GM23338 (cell line): ENCODE measurements at regions not wholly inside any gene's neighbourhood (a gene's known extent, or its start where the extent isn't known, plus 50 kb on each side); places are given as distances from the start of the nearest gene placed in this dataset.

Experiments
- ATAC-seq: fragments of 200-7000 bp; cut with Tn5 transposase; 3 replicates; pipeline ENCODE4 v1.9.1; 2020
- DNase-seq: peaks from one replicate; pipeline ENCODE4 v3.0.0-alpha.2; 2015; ENCODE audit warnings: low spot score
- H2AFZ ChIP-seq: fragments of 200-600 bp; sonication (generic); 2 replicates; pipeline ENCODE4 v1.8.0; 2016; ENCODE audit warnings: antibody characterized with exemption, mild to moderate bottlenecking, moderate library complexity
- H3F3A ChIP-seq: fragments of 200-600 bp; sonication (generic); replicated peaks from 2 replicates; pipeline ENCODE4 v1.8.0; 2017; ENCODE audit warnings: antibody characterized with exemption, mixed run types, low read depth
- H3K27ac ChIP-seq: fragments of 200-600 bp; sonication (generic); 2 replicates; pipeline ENCODE4 v1.6.1; 2016; ENCODE audit warnings: low read depth
- H3K27me3 ChIP-seq: fragments of 200-600 bp; sonication (generic); 2 replicates; pipeline ENCODE4 v1.8.0; 2016; ENCODE audit warnings: mild to moderate bottlenecking, mixed run types, moderate library complexity; ENCODE audit not compliant: insufficient read depth
- H3K36me3 ChIP-seq: fragments of 200-600 bp; sonication (generic); 2 replicates; pipeline ENCODE4 v1.8.0; 2016; ENCODE audit warnings: mild to moderate bottlenecking; ENCODE audit not compliant: insufficient read depth
- H3K4me1 ChIP-seq: fragments of 200-600 bp; sonication (generic); 2 replicates; pipeline ENCODE4 v1.8.0; 2016; ENCODE audit warnings: mild to moderate bottlenecking, moderate library complexity; ENCODE audit not compliant: insufficient read depth
- H3K4me2 ChIP-seq: fragments of 200-600 bp; sonication (generic); 2 replicates; pipeline ENCODE4 v1.7.1; 2017; ENCODE audit warnings: mixed run types
- H3K4me3 ChIP-seq: fragments of 200-600 bp; sonication (generic); 2 replicates; pipeline ENCODE4 v1.6.1; 2016; ENCODE audit warnings: mixed run types
- H3K79me2 ChIP-seq: fragments of 200-600 bp; sonication (generic); replicated peaks from 2 replicates; pipeline ENCODE4 v1.8.0; 2017; ENCODE audit warnings: mild to moderate bottlenecking; ENCODE audit not compliant: insufficient read depth
- H3K9me2 ChIP-seq: fragments of 200-600 bp; sonication (generic); 2 replicates; pipeline ENCODE4 v1.8.0; 2017; ENCODE audit not compliant: insufficient read depth
- H4K20me1 ChIP-seq: fragments of 200-600 bp; sonication (generic); replicated peaks from 2 replicates; pipeline ENCODE4 v1.8.0; 2017; ENCODE audit warnings: mild to moderate bottlenecking; ENCODE audit not compliant: insufficient read depth
- H3K27ac Mint-ChIP-seq: 2 replicates; pipeline ENCODE4 v1.8.0; 2020; ENCODE audit warnings: inconsistent platforms, mild to moderate bottlenecking, moderate library complexity, mixed read lengths
- H3K27me3 Mint-ChIP-seq: 3 replicates; pipeline ENCODE4 v1.8.0; 2022; ENCODE audit warnings: low read depth, mild to moderate bottlenecking, moderate library complexity, mixed read lengths, inconsistent platforms; ENCODE audit not compliant: insufficient read depth, poor library complexity
- H3K36me3 Mint-ChIP-seq: 3 replicates; pipeline ENCODE4 v1.8.0; 2021; ENCODE audit warnings: low read depth, mild to moderate bottlenecking, inconsistent platforms, moderate library complexity, mixed read lengths
- H3K4me1 Mint-ChIP-seq: 3 replicates; pipeline ENCODE4 v1.8.0; 2020; ENCODE audit warnings: mild to moderate bottlenecking, inconsistent platforms, mixed read lengths
- H3K4me3 Mint-ChIP-seq: 3 replicates; pipeline ENCODE4 v1.8.0; 2021; ENCODE audit warnings: moderate library complexity, mild to moderate bottlenecking, inconsistent platforms, mixed read lengths
- H3K9me3 Mint-ChIP-seq: 3 replicates; pipeline ENCODE4 v1.8.0; 2020; ENCODE audit warnings: moderate library complexity, mild to moderate bottlenecking, inconsistent platforms, mixed read lengths
- EZH2 ChIP-seq: fragments of 200-600 bp; sonication (generic); IDR thresholded peaks from one replicate; pipeline ENCODE4 v1.8.0; 2017; ENCODE audit warnings: antibody characterized with exemption, mild to moderate bottlenecking, low read depth; ENCODE audit not compliant: unreplicated experiment
- EZH2phosphoT487 ChIP-seq: fragments of 200-600 bp; sonication (generic); IDR thresholded peaks from one replicate; pipeline ENCODE4 v1.8.1; 2018; ENCODE audit warnings: antibody characterized with exemption; ENCODE audit not compliant: unreplicated experiment
- JUNB ChIP-seq: IDR thresholded peaks from one replicate; pipeline ENCODE4 v1.6.1; 2016; ENCODE audit warnings: antibody characterized with exemption; ENCODE audit not compliant: unreplicated experiment
- NANOG ChIP-seq: IDR thresholded peaks from 2 replicates; pipeline ENCODE4 v1.6.1; 2016; ENCODE audit warnings: antibody characterized with exemption, borderline replicate concordance
- POLR2AphosphoS5 ChIP-seq: IDR thresholded peaks from 2 replicates; pipeline ENCODE4 v1.6.1; 2016; ENCODE audit warnings: antibody characterized with exemption, low read depth
- REST ChIP-seq: IDR thresholded peaks from one replicate; pipeline ENCODE4 v1.6.1; 2018; ENCODE audit warnings: antibody characterized with exemption; ENCODE audit not compliant: unreplicated experiment
- STAT1 ChIP-seq: IDR thresholded peaks from one replicate; pipeline ENCODE4 v1.6.1; 2016; ENCODE audit warnings: antibody characterized with exemption; ENCODE audit not compliant: unreplicated experiment
- ZNF114 ChIP-seq: fragments of 250-450 bp; sonication (Bioruptor Pico); IDR thresholded peaks from 2 replicates; pipeline ENCODE4 v1.5.0; 2020; ENCODE audit warnings: mild to moderate bottlenecking, moderate library complexity
- ZNF331 ChIP-seq: fragments of 250-450 bp; sonication (Bioruptor Pico); IDR thresholded peaks from 2 replicates; pipeline ENCODE4 v1.5.0; 2020; ENCODE audit warnings: low read depth, mild to moderate bottlenecking, moderate library complexity
- ZNF462 ChIP-seq: fragments of 250-450 bp; sonication (Bioruptor Pico); IDR thresholded peaks from 2 replicates; pipeline ENCODE4 v1.5.0; 2020; ENCODE audit warnings: mild to moderate bottlenecking, moderate library complexity
- TF ChIP-seq, protein P1 (sequence below), 2 experiments: fragments of 200-600 bp in 1 of 2; sonication (generic) in 1 of 2; conservative IDR thresholded peaks; 2 replicates each; pipeline versions ENCODE4 v1.5.1 to v1.6.1; 2016 to 2017; ENCODE audit warnings: antibody characterized with exemption in 2 of 2, low read depth in 2 of 2, mild to moderate bottlenecking in 2 of 2, moderate library complexity in 1 of 2
- TF ChIP-seq, protein P2 (sequence below): IDR thresholded peaks from 2 replicates; pipeline ENCODE4 v1.6.1; 2016; ENCODE audit warnings: antibody characterized with exemption

DNA sequence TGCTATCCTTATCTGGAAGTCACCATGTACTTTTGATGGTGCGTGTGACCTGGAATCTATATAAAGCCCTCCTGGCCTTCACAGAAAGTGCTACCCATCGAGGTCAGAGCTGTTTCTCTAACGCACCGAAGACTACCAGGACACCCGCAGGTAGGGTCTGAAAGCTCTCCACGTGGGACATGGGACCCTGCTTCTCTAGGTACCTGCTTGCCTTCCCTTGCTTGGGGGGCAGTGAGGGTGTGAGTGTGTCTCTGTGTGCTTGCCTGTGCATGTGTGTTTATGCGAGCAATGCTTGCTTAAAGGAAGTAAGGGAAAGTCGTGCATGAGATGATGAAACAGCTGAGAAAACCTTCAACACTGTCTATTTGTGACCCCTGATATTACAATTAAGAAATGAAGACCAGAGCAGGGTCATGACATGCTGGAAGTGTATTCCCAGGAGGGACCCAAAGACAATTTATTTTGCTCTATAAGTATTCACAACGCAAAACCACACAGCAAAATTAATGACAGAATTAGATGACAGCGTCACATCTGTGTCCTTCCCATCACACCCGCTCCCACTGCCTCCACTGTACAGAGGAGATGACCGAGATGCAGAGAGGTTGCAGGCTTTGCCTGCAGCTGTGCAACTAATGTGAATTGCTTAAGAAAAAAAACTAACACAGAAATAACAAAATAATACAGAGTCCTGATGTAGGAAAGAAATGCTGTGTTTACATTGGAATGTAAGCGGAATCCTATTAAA, 76.4 kb upstream of the HELT start:
- DNase-seq (no peak), ATAC-seq (no peak)
- Histone ChIP-seq H3K79me2 (no peaks in the 10 kb centered on the region), H3K36me3 (no peaks in the 10 kb centered on the region), H3K4me1 (0 out of 2 replicates have a peak, but pooled peaks cover 1% of the 10 kb centered on the region), H3K4me2 (no peak overlapping the region), H2AFZ (no peak overlapping the region), H3K9me2 (no peaks in the 10 kb centered on the region), H3K4me3 (no peak overlapping the region), H4K20me1 (no peaks in the 10 kb centered on the region), H3K27ac (no peak overlapping the region), H3F3A (no peaks in the 10 kb centered on the region), H3K27me3 (no peaks in the 10 kb centered on the region)
- Mint-ChIP-seq H3K36me3 (peaks cover 6% of the 10 kb centered on the region; the same call in 1 of the 3 replicates), H3K4me1 (peaks cover 9% of the 10 kb centered on the region), H3K27ac (no peak overlapping the region), H3K27me3 (no peaks in the 10 kb centered on the region), H3K9me3 (peaks cover 18% of the 10 kb centered on the region), H3K4me3 (no peak overlapping the region)
- TF ChIP-seq STAT1 (no peak), EZH2 (no peak), ZNF462 (CRISPR knock-in tag) (no peak), POLR2AphosphoS5 (no peak), EZH2phosphoT487 (no peak), NANOG (no peak), ZNF114 (no peak), JUNB (no peak), ZNF331 (CRISPR knock-in tag) (no peak), REST (no peak)
- TF ChIP-seq, protein P1, sequence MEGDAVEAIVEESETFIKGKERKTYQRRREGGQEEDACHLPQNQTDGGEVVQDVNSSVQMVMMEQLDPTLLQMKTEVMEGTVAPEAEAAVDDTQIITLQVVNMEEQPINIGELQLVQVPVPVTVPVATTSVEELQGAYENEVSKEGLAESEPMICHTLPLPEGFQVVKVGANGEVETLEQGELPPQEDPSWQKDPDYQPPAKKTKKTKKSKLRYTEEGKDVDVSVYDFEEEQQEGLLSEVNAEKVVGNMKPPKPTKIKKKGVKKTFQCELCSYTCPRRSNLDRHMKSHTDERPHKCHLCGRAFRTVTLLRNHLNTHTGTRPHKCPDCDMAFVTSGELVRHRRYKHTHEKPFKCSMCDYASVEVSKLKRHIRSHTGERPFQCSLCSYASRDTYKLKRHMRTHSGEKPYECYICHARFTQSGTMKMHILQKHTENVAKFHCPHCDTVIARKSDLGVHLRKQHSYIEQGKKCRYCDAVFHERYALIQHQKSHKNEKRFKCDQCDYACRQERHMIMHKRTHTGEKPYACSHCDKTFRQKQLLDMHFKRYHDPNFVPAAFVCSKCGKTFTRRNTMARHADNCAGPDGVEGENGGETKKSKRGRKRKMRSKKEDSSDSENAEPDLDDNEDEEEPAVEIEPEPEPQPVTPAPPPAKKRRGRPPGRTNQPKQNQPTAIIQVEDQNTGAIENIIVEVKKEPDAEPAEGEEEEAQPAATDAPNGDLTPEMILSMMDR (conservative IDR thresholded peaks at IDR 0.05; ENCODE audit: low read depth in 2 of 2) = no peak
- TF ChIP-seq, protein P2, sequence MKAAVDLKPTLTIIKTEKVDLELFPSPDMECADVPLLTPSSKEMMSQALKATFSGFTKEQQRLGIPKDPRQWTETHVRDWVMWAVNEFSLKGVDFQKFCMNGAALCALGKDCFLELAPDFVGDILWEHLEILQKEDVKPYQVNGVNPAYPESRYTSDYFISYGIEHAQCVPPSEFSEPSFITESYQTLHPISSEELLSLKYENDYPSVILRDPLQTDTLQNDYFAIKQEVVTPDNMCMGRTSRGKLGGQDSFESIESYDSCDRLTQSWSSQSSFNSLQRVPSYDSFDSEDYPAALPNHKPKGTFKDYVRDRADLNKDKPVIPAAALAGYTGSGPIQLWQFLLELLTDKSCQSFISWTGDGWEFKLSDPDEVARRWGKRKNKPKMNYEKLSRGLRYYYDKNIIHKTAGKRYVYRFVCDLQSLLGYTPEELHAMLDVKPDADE = no peak
